GM12878 (cell line): ENCODE measurements at regions not wholly inside any gene's neighbourhood (a gene's known extent, or its start where the extent isn't known, plus 50 kb on each side); places are given as distances from the start of the nearest gene placed in this dataset.
A peak's percentile ranks its signal among the peaks of the same experiment; 100 is the strongest.

Experiments
- ATAC-seq: fragments of 200-7000 bp; cut with Tn5 transposase; 3 replicates; pipeline ENCODE4 v1.9.1; 2020; ENCODE audit warnings: mild to moderate bottlenecking, moderate library complexity
- BruUV-seq: library from RNA; stranded (reverse); fragments of 400-500 nt; replicated peaks from 2 replicates; lab custom pipeline; 2021; lab: Mats Ljungman, UMichigan
- CTCF ChIA-PET: fragments of 300-600 bp; sonication (Branson Sonifier 250); formaldehyde crosslinking; extraction: SDS; loops from one replicate; lab custom pipeline; 2021; ENCODE audit warnings: inconsistent platforms; lab: Yijun Ruan, JAX
- POLR2A ChIA-PET: fragments of 350-600 bp; formaldehyde crosslinking; extraction: SDS; loops from one replicate; lab custom pipeline; 2021; ENCODE audit warnings: inconsistent platforms; lab: Charles Lee
- RAD21 ChIA-PET: fragments of 300-600 bp; sonication (Branson Sonifier 250); formaldehyde crosslinking; loops from one replicate; lab custom pipeline; 2023; ENCODE audit warnings: antibody characterized with exemption; ENCODE audit not compliant: unreplicated experiment; lab: Charles Lee
- SMC1A ChIA-PET: fragments of 300-600 bp; sonication (Branson Sonifier 250); formaldehyde crosslinking; loops from one replicate; lab custom pipeline; 2023; ENCODE audit not compliant: unreplicated experiment, uncharacterized antibody; lab: Charles Lee
- DNase-seq: peaks from one replicate; pipeline ENCODE4 v3.0.0-alpha.2; 2011; ENCODE audit warnings: low read depth, low spot score
- FAIRE-seq: peaks from 3 replicates; lab custom pipeline; 2011; peaks lifted over from hg19 to GRCh38; lab: Jason Lieb, UNC
- H2AFZ ChIP-seq: 2 replicates; pipeline ENCODE4 v1.6.0; 2011; ENCODE audit warnings: low read depth, low read length, control low read depth; ENCODE audit not compliant: control insufficient read depth
- H3K27ac ChIP-seq: 2 replicates; pipeline ENCODE4 v1.5.1; 2011; ENCODE audit warnings: control low read depth; ENCODE audit not compliant: control insufficient read depth, insufficient read depth
- H3K27me3 ChIP-seq, 2 experiments: replicated peaks in 1 of 2; 2 replicates each; pipeline versions ENCODE4 v1.6.0 to v1.6.1; 2011; ENCODE audit warnings: low read length in 1 of 2; ENCODE audit not compliant: control insufficient read depth in 2 of 2, insufficient read depth in 2 of 2
- H3K36me3 ChIP-seq, 2 experiments: 2 replicates each; pipeline ENCODE4 v1.5.1; 2011; ENCODE audit warnings: low read length in 1 of 2; ENCODE audit not compliant: control insufficient read depth in 2 of 2, insufficient read depth in 2 of 2
- H3K4me1 ChIP-seq: 2 replicates; pipeline ENCODE4 v1.6.1; 2011; ENCODE audit warnings: mild to moderate bottlenecking, low read length, moderate library complexity, mixed read lengths; ENCODE audit not compliant: control insufficient read depth, insufficient read depth
- H3K4me2 ChIP-seq: 2 replicates; pipeline ENCODE4 v1.6.0; 2011; ENCODE audit warnings: control low read depth; ENCODE audit not compliant: control insufficient read depth, insufficient read depth
- H3K4me3 ChIP-seq: fragments of 200-600 bp; sonication (generic); 2 replicates; pipeline ENCODE4 v1.5.1; 2016
- H3K79me2 ChIP-seq: 2 replicates; pipeline ENCODE4 v1.6.0; 2011; ENCODE audit warnings: low read length; ENCODE audit not compliant: control insufficient read depth, insufficient read depth
- H3K9ac ChIP-seq: 2 replicates; pipeline ENCODE4 v1.8.0; 2011; ENCODE audit warnings: low read length, control low read depth, mixed read lengths; ENCODE audit not compliant: control insufficient read depth, insufficient read depth
- H3K9me3 ChIP-seq: replicated peaks from 3 replicates; pipeline ENCODE4 v1.5.1; 2011; ENCODE audit warnings: mild to moderate bottlenecking, low read length; ENCODE audit not compliant: control insufficient read depth, insufficient read depth
- H4K20me1 ChIP-seq: 2 replicates; pipeline ENCODE4 v1.6.0; 2011; ENCODE audit not compliant: control insufficient read depth, insufficient read depth
- CBFB ChIP-seq: IDR thresholded peaks from 2 replicates; pipeline ENCODE4 v1.6.1; 2016; ENCODE audit warnings: antibody characterized with exemption, low read depth
- CTCF ChIP-seq, 3 experiments: IDR thresholded peaks in 2 of 3; conservative IDR thresholded peaks in 1 of 3; 2 replicates each; pipeline ENCODE4 v1.5.1; 2011; ENCODE audit warnings: low read depth in 3 of 3, low read length in 3 of 3, mild to moderate bottlenecking in 3 of 3, control low read depth in 2 of 3, moderate library complexity in 2 of 3, inconsistent platforms in 1 of 3, mixed read lengths in 1 of 3; ENCODE audit not compliant: control insufficient read depth in 2 of 3, insufficient read depth in 1 of 3; ENCODE audit errors: extremely low read depth in 1 of 3
- E2F8 ChIP-seq: fragments of 450-650 bp; IDR thresholded peaks from 2 replicates; pipeline ENCODE4 v1.6.1; 2018; ENCODE audit warnings: mild to moderate bottlenecking, low read depth, moderate library complexity; ENCODE audit not compliant: partially characterized antibody
- EZH2 ChIP-seq: IDR thresholded peaks from 2 replicates; pipeline ENCODE4 v1.6.1; 2012; ENCODE audit warnings: low read depth, mild to moderate bottlenecking, control low read depth, inconsistent platforms, low read length, borderline replicate concordance; ENCODE audit not compliant: control insufficient read depth
- JUNB ChIP-seq: IDR thresholded peaks from 2 replicates; pipeline ENCODE4 v1.6.1; 2016; ENCODE audit warnings: antibody characterized with exemption, mild to moderate bottlenecking
- NBN ChIP-seq: fragments of 450-650 bp; IDR thresholded peaks from 2 replicates; pipeline ENCODE4 v1.6.1; 2016
- PAX5 ChIP-seq: IDR thresholded peaks from 2 replicates; pipeline ENCODE4 v1.6.1; 2011; ENCODE audit warnings: low read depth, low read length, borderline replicate concordance
- PKNOX1 ChIP-seq: fragments of 450-650 bp; IDR thresholded peaks from 2 replicates; pipeline ENCODE4 v1.6.1; 2016; ENCODE audit warnings: mild to moderate bottlenecking
- POLR2AphosphoS2 ChIP-seq: IDR thresholded peaks from 2 replicates; pipeline ENCODE4 v1.6.1; 2011; ENCODE audit warnings: low read depth, mild to moderate bottlenecking, low read length, improper control_type of control experiment, moderate library complexity
- RAD21 ChIP-seq: IDR thresholded peaks from 2 replicates; pipeline ENCODE4 v1.6.1; 2011; ENCODE audit warnings: mild to moderate bottlenecking, low read depth, low read length, moderate library complexity; ENCODE audit not compliant: insufficient read depth
- RELA ChIP-seq: fragments of 450-650 bp; IDR thresholded peaks from 2 replicates; pipeline ENCODE4 v1.8.0; 2014; ENCODE audit warnings: borderline replicate concordance; ENCODE audit not compliant: partially characterized antibody
- WGBS: methylation state at CpG from one replicate; pipeline ENCODE4 v1.1.6; 2016; ENCODE audit warnings: low lambda C conversion rate; ENCODE audit not compliant: insufficient replicate concordance, insufficient coverage; ENCODE audit errors: missing lambda C conversion rate; 5-methylcytosine and 5-hydroxymethylcytosine counted together
- in situ Hi-C: fragments of 300-500 bp; cut with MboI; formaldehyde crosslinking; loops from 9 replicates; pipeline ENCODE4 v1.14.3; 2018; ENCODE audit warnings: mixed read lengths
- intact Hi-C: fragments of 100-400 bp; cut with micrococcal nuclease; formaldehyde crosslinking; loops from one replicate; pipeline ENCODE4 v1.14.2; 2022; ENCODE audit not compliant: unreplicated experiment

- RAD21 ChIA-PET = no interaction called here
- ATAC-seq (no peak), DNase-seq (no peak), FAIRE-seq (no peak)
- SMC1A ChIA-PET = no interaction called here
- TF ChIP-seq NBN (no peak), RELA (no peak), RAD21 (no peak), EZH2 (no peak), POLR2AphosphoS2 (no peak), CBFB (no peak), PKNOX1 (no peak)
- Histone ChIP-seq H3K9me3 (no peaks in the 10 kb centered on the region), H3K27ac (no peak overlapping the region), H2AFZ (no peak overlapping the region), H3K4me1 (no peaks in the 10 kb centered on the region), H3K79me2 (no peaks in the 10 kb centered on the region), H3K4me2 (no peak overlapping the region), H3K9ac (no peak overlapping the region), H4K20me1 (no peaks in the 10 kb centered on the region), H3K36me3 (no peaks in the 10 kb centered on the region), H3K4me3 (no peak overlapping the region), H3K27me3 (no peaks in the 10 kb centered on the region)
- POLR2A ChIA-PET = no interaction called here
- CTCF ChIA-PET = no interaction called here
- intact Hi-C loops = no loop called here
- no TSS peak for BruUV-seq
- WGBS = 0% methylated on average over 1 of the region's 1 CpG
- in situ Hi-C loops = no loop called here
Measured at GRCh38 chr18:67969458-67969857, 452.9 kb upstream of the DSEL start.

GRCh38 chr18:67966224-67966623 is 449.7 kb upstream of the DSEL start:
- intact Hi-C loops = no loop called here
- Histone ChIP-seq H3K36me3 (no peaks in the 10 kb centered on the region), H3K27ac (no peak overlapping the region), H3K79me2 (no peaks in the 10 kb centered on the region), H3K27me3 (no peaks in the 10 kb centered on the region), H3K9me3 (no peaks in the 10 kb centered on the region)
- no peak for FAIRE-seq
- RAD21 ChIA-PET = no interaction called here
- POLR2A ChIA-PET = no interaction called here
- 0% methylated on average over 1 of the region's 1 CpG for WGBS
- in situ Hi-C loops = no loop called here
- TF ChIP-seq E2F8 (no peak), PAX5 (no peak), JUNB (peak; percentile 50), CTCF (IDR thresholded peaks at IDR 0.05 in 2 of 3, conservative IDR thresholded peaks at IDR 0.05 in 1 of 3; ENCODE audit: control insufficient read depth in 2 of 3, extremely low read depth in 1 of 3, insufficient read depth in 1 of 3, low read depth in 3 of 3, low read length in 3 of 3) (no peak)
- TF ChIP-seq, all 136 proteins: peak for 1
- H2AFZ ChIP-seq = no peak overlapping the region
- H4K20me1 ChIP-seq = no peaks in the 10 kb centered on the region
- no peak overlapping the region for H3K4me3 ChIP-seq
- no peaks in the 10 kb centered on the region for H3K4me1 ChIP-seq
- SMC1A ChIA-PET = no interaction called here
- BruUV-seq = no TSS peak
- DNase-seq (no peak), ATAC-seq (no peak; the same call in 2 of the 3 replicates)
- CTCF ChIA-PET = no interaction called here
- H3K9ac ChIP-seq = no peak overlapping the region
- H3K4me2 ChIP-seq = no peak overlapping the region
